ENCODE measurements at regions not wholly inside any gene's neighbourhood (a gene's known extent, or its start where the extent isn't known, plus 50 kb on each side); places are given as distances from the start of the nearest gene placed in this dataset.

DNA sequence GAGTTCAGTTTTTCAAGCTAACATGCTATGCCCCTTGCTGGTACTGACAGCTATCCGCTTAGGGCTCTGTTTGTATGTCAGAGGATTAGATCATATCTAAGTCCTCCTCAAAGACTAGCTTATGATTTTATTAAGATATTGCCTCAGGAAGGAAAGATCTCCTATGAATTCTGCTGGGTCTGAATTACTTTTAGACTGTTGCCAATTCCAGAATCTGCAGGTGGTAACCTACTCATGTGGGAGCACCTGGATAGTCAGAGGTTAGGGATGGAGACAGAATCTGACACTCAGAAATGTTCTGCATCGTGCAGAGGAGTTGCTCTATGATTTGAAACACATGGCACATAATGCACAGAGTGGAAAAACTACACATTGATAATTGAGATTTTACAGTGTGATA is 843.4 kb downstream of the SLC6A15 start:
- TF ChIP-seq, protein P1, sequence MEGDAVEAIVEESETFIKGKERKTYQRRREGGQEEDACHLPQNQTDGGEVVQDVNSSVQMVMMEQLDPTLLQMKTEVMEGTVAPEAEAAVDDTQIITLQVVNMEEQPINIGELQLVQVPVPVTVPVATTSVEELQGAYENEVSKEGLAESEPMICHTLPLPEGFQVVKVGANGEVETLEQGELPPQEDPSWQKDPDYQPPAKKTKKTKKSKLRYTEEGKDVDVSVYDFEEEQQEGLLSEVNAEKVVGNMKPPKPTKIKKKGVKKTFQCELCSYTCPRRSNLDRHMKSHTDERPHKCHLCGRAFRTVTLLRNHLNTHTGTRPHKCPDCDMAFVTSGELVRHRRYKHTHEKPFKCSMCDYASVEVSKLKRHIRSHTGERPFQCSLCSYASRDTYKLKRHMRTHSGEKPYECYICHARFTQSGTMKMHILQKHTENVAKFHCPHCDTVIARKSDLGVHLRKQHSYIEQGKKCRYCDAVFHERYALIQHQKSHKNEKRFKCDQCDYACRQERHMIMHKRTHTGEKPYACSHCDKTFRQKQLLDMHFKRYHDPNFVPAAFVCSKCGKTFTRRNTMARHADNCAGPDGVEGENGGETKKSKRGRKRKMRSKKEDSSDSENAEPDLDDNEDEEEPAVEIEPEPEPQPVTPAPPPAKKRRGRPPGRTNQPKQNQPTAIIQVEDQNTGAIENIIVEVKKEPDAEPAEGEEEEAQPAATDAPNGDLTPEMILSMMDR (IDR thresholded peaks at IDR 0.05; ENCODE audit: borderline replicate concordance, insufficient read depth, low read depth, low read length) = no peak
- H3K4me3 ChIP-seq (ENCODE audit: low read depth, low read length) = no peak overlapping the region

DNA sequence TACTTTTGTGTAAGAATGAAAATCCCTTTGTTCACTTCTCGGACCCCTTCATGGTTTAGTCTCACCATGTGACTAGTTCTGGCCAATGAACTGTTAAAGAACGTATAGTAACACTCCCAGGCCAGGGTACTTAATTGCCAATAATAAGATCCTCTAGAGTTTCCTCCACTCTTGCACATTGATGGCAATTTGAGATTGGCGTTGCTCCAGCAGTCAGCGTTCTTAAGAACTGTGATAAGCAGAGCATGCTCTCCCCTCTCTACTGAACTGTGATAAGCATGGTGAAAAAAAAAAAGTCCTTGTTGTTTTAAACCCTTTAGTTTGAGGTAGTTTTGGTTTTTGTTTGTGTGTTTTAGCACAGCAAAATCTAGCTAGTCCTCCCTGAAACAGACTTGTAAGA is 854.5 kb downstream of the SLC6A15 start:
- TF ChIP-seq, protein P1 (IDR thresholded peaks at IDR 0.05; ENCODE audit: borderline replicate concordance, insufficient read depth, low read depth, low read length) = no peak
- H3K4me3 ChIP-seq (ENCODE audit: low read depth, low read length) = no peak overlapping the region

DNA sequence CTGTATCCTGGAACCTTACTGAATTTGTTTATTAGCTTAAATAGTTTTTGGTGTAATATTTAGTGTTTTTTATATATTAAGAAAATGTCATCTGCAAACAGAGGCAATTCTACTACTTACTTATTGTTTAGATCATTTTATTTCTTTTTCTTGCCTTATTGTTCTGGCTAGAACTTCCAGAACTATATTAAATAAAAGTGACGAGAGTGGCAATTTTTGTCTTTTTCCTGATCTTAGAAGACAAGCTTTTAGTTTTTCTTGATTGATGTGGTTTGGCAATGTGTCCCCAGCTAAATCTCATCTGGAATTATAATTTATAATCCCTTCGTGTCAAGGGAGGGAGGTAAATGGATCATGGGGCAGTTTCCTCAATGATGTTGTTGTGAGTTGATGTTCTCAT is 857.8 kb downstream of the SLC6A15 start:
- TF ChIP-seq, protein P1 (IDR thresholded peaks at IDR 0.05; ENCODE audit: borderline replicate concordance, insufficient read depth, low read depth, low read length) = no peak
- H3K4me3 ChIP-seq (ENCODE audit: low read depth, low read length) = no peak overlapping the region

DNA sequence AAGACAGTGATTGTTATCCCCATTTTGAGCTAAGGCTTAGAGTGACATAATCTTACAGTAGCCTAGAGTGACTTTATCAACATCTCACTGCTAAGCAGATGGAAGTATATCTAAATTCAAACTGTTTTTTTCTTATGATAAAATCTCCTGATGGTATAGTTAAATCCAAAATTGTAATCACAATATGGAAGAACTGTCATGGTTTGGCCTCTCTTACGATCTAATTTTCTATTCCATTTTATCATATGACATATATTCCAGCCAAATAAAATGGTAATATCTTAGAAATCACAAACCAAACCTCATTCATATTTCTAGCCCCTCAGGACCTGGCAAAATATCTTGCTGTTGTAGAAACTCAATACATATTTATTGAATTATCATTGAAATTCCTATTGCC is 864.7 kb downstream of the SLC6A15 start:
- TF ChIP-seq, protein P1 (IDR thresholded peaks at IDR 0.05; ENCODE audit: borderline replicate concordance, insufficient read depth, low read depth, low read length) = no peak

DNA sequence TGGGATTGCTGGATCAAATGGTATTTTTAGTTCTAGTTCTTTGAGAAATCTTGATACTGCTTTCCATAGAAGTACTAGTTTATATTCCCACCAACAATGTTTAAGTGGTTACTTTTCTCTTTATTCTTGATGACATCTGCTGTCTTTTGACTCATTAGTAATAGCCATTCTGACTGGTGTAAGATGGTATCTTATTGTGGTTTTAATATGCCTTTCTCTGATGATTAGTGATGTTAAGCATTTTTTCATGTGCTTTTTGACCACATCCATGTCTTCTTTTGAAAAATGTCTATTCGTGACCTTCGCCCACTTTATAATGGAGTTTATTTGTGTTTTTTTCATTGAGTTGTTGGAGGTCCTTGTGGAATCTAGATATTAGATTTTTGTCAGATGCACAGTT is 865.7 kb downstream of the SLC6A15 start:
- H3K4me3 ChIP-seq (ENCODE audit: low read depth, low read length) = no peak overlapping the region
- TF ChIP-seq, protein P1 (IDR thresholded peaks at IDR 0.05; ENCODE audit: borderline replicate concordance, insufficient read depth, low read depth, low read length) = no peak

More for the DNA sequence above, 864.7 kb downstream of the SLC6A15 start:
- no peak overlapping the region for H3K4me3 ChIP-seq (ENCODE audit: low read depth, low read length)

DNA sequence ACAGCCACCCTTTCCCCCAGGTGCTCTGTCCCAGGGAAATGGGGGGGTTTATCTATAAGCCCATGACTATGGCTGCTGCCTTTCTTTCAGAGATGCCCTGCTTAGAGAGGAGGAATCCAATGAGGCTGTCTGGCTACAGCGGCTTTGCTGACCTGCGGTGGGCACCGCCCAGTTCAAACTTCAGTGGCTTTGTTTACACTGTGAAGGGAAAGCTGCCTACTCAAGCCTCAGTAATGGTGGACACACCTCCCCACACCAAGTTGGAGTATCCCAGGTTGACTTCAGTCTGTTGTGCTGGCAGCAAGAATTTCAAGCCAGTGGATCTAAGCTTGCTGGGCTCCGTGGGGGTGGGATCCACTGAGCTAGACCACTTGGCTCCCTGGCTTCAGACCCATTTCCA is 869.2 kb downstream of the SLC6A15 start:
- H3K4me3 ChIP-seq (ENCODE audit: low read depth, low read length) = no peak overlapping the region
- TF ChIP-seq, protein P1 (IDR thresholded peaks at IDR 0.05; ENCODE audit: borderline replicate concordance, insufficient read depth, low read depth, low read length) = no peak

DNA sequence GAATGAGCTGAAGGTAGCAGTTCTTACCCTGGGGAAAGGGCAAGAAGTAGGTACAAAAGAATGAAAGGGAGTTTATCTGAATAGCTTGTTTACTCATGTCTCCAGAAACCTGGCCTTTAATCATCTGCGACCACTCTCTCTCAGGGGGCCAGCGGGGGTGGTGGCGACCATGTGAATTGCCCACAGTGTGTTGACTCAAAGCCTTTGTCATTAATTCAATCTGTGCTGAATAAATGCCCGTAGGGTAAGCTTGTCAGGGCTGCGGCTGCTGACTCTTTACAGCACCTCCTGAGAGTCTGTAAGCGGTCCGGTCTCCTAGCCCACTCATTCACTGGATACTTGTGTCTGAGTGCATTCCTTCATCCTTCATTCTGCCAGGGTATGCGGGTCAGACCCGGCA is 874.4 kb downstream of the SLC6A15 start:
- H3K4me3 ChIP-seq (ENCODE audit: low read depth, low read length) = no peak overlapping the region
- TF ChIP-seq, protein P1 (IDR thresholded peaks at IDR 0.05; ENCODE audit: borderline replicate concordance, insufficient read depth, low read depth, low read length) = no peak
